WI38 (cell line): ENCODE measurements at regions not wholly inside any gene's neighbourhood (a gene's known extent, or its start where the extent isn't known, plus 50 kb on each side); places are given as distances from the start of the nearest gene placed in this dataset.
"Not testable (repeated sequence)": the region's sequence is repeated elsewhere in the genome, so short reads cannot be mapped to it uniquely, and the experiment has no call there.

Experiments used
- H3K4me3 ChIP-seq: 2 replicates; pipeline ENCODE4 v1.5.1; 2011; ENCODE audit warnings: low read depth, mild to moderate bottlenecking, control low read depth, low read length
- TF ChIP-seq, protein P1 (sequence below): IDR thresholded peaks from 2 replicates; pipeline ENCODE4 v1.5.1; 2012; ENCODE audit warnings: low read depth, mild to moderate bottlenecking, control low read depth, low read length

- no peak overlapping the region for H3K4me3 ChIP-seq
- TF ChIP-seq, protein P1, sequence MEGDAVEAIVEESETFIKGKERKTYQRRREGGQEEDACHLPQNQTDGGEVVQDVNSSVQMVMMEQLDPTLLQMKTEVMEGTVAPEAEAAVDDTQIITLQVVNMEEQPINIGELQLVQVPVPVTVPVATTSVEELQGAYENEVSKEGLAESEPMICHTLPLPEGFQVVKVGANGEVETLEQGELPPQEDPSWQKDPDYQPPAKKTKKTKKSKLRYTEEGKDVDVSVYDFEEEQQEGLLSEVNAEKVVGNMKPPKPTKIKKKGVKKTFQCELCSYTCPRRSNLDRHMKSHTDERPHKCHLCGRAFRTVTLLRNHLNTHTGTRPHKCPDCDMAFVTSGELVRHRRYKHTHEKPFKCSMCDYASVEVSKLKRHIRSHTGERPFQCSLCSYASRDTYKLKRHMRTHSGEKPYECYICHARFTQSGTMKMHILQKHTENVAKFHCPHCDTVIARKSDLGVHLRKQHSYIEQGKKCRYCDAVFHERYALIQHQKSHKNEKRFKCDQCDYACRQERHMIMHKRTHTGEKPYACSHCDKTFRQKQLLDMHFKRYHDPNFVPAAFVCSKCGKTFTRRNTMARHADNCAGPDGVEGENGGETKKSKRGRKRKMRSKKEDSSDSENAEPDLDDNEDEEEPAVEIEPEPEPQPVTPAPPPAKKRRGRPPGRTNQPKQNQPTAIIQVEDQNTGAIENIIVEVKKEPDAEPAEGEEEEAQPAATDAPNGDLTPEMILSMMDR, result no peak
These were observed 307.8 kb downstream of the REEP3 start for GRCh38 chr10:63829020-63829419.

- no peak overlapping the region for H3K4me3 ChIP-seq
- TF ChIP-seq, protein P1, result no peak
These were observed 308.5 kb downstream of the REEP3 start for GRCh38 chr10:63829573-63830149.

DNA sequence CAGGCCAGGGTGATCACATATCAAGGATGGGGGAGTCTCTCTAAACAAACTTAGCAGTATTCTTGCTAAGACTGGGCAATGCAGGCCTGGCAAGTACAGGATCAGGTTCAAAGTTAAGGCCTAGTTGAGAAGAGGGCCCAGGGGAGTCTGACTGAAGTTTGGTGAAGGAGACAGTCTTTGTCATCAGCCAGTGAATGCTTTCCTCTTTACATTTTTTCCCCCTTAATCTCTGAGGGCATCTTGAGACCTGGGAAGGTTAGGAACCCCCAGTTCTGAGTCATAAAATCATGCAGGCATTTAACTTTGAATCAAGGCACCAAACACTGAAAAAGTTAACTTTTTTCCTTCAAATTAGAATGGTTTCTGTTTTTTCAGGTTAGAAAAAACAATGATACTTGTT lies 311.5 kb downstream of the REEP3 start:
- TF ChIP-seq, protein P1, result no peak
- H3K4me3 ChIP-seq, result no peak overlapping the region

DNA sequence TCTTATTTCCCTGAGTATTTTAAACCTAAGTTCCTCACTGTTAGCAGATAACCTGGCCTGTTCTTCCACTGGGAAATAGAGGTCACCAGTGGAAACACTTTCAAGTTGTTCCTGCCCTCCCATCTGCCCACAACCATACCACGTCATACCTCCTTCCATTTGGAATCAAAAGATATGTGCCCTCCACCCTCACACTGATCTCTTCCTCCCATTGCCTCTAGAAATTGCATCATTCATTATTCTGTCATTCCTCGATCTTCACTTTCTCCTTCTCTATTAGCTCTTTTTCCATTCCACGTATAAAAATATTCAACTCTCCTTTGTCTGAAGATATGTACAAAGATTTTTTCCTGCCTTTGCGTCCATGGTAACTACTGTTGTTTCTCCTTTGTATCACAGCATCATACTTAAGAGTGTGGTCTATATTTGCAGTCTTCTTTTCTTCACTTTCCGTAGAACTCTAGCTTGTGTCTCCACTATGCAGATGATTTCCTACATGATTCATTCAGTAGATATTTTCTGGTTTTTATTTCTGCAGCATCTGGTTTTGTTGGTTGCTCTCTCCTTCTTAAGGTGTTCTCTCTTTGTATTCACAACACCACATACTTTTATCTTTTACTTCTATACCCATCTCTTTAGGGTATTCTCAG lies 312.3 kb downstream of the REEP3 start:
- TF ChIP-seq, protein P1, result no peak
- H3K4me3 ChIP-seq, result no peak overlapping the region

DNA sequence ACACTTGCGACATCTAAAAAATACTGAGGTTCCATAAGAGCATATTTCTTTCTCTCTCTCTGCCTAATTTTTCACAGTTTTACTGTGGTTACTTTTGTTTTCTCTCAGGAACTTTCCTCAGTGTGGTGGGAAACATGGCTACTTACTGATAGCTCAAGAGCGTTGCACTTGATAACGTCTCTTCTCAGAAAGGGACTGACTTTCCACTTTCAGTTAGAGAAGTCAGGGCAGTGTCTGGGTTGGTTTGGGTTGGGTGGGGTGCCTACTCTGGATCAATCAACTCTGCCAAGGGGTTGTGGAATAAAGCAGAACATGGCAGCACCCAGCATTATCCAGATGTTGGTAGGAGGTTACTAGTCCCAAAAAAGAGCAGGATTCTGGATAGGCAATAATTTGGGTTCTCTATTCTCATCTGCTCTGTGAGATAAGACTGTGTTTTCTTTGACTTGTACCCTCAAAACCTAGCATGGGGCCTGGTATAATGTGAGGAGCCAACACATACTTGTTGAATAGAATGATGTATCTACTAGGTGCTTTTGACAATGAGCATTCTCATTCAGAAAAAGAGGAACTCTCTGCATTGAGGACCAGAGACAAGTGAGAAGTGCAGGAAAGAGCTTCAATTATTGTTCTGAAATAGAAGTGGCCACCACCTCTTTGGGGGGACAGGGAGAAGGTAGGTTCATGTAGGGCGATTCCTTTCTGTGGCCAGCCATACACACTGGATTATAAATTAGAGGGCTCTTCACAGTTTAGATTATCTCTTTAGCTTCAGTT lies 315.7 kb downstream of the REEP3 start:
- H3K4me3 ChIP-seq, result no peak overlapping the region
- TF ChIP-seq, protein P1, result no peak

DNA sequence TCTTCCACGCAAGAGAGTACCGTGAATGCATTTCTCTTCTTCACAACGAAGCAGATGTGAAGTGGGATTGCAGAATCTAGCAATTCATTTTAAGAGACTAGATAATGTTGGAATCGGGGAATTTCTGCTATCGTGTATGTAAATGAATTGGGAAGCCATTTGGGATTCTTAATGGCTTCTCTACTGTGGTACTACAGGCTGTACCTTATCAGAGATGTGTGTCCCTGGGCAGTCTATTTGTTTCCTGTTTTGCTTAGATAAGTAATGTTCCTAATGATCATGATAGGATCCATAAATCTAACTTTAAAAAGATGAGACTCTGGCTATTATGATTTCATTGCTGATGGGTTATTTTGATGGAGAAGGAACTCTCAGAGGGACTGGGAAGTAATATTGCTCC lies 320.6 kb downstream of the REEP3 start:
- TF ChIP-seq, protein P1, result no peak
- no peak overlapping the region for H3K4me3 ChIP-seq

DNA sequence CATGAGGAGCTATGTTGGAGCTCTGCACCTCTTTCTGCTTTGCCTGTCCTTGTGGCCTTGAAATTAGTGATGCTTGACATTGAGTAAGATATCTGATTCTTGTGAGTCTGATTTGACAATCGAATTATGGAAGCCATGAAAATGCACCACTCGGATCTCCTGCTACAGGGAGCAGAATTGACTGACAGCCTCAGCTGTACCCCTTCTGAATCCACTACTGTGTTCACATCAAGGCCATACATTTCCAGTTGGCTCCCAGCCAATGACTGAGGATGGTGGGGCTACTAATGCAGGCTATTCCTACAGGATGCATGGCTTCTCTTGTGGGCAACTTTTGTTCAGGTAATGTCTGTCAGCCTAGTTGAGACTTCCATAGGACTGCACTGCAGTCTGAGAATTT lies 321.9 kb downstream of the REEP3 start:
- TF ChIP-seq, protein P1, result no peak
- no peak overlapping the region for H3K4me3 ChIP-seq

DNA sequence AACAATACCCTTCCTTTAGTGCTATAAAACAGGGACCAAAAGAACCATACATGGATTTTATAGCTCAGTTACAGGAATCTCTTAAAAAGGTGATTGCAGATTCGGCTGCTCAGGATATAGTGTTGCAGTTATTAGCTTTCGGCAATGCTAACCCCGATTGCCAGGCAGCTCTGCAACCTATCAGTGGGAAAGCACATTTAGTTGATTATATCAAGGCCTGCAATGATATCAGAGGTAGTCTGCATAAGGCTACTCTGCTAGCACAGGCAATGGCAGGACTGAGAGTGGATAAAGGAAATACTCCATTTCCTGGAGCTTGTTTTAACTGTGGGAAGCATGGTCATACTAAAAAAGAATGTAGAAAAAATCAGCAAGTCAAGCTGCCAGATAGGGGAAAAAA lies 327.7 kb downstream of the REEP3 start:
- H3K4me3 ChIP-seq, result not testable (repeated sequence)
